ENCODE measurements at regions not wholly inside any gene's neighbourhood (a gene's known extent, or its start where the extent isn't known, plus 50 kb on each side); places are given as distances from the start of the nearest gene placed in this dataset.

DNA sequence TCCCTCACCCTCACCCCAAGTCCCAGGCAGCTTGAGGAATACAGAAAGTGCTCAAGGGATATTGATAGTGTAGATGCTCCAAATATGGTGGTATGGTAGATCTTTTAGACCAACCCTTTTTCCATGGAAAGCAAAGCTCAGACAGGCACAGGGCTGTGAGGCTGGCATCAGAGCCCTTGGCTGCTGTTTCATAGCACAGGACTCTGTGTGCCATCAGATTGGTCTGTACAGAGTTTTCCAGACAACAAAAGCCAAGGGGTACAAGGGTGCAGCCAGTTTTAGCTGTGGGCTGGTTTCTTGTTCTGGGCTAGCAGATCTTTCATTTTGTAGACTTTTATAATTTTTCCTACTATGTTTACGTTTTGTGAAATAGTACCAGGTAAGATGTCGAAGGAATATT, 296.9 kb upstream of the TNP1 start:
- TF ChIP-seq, protein P1, sequence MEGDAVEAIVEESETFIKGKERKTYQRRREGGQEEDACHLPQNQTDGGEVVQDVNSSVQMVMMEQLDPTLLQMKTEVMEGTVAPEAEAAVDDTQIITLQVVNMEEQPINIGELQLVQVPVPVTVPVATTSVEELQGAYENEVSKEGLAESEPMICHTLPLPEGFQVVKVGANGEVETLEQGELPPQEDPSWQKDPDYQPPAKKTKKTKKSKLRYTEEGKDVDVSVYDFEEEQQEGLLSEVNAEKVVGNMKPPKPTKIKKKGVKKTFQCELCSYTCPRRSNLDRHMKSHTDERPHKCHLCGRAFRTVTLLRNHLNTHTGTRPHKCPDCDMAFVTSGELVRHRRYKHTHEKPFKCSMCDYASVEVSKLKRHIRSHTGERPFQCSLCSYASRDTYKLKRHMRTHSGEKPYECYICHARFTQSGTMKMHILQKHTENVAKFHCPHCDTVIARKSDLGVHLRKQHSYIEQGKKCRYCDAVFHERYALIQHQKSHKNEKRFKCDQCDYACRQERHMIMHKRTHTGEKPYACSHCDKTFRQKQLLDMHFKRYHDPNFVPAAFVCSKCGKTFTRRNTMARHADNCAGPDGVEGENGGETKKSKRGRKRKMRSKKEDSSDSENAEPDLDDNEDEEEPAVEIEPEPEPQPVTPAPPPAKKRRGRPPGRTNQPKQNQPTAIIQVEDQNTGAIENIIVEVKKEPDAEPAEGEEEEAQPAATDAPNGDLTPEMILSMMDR (IDR thresholded peaks at IDR 0.05) = no peak
- no peak for TF ChIP-seq POLR2A (IDR thresholded peaks at IDR 0.05)

Measured in uterus (tissue), 2 donors.